ENCODE measurements at regions not wholly inside any gene's neighbourhood (a gene's known extent, or its start where the extent isn't known, plus 50 kb on each side); places are given as distances from the start of the nearest gene placed in this dataset.
"Not testable (repeated sequence)": the region's sequence is repeated elsewhere in the genome, so short reads cannot be mapped to it uniquely, and the experiment has no call there.

DNA sequence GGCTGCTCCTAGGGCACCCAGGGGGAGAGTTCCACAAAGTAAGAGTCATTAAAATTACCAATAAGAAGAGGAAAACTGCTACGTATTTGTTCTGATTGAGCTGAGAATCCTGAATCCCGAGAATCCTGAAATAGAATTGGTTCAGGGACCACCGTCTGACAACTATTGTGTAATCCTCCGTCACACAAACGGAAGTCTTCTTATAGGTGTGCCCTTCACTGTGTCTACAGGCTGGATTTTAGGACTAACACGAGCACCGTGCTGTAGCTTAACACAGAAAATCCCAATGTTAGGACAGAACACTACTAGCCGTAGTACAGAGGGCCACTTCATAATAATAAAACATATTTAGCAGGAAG lies 50.6 kb upstream of the RNF182 start:
- DNase-seq (ENCODE audit: low read depth in 2 of 2) = no peak

DNA sequence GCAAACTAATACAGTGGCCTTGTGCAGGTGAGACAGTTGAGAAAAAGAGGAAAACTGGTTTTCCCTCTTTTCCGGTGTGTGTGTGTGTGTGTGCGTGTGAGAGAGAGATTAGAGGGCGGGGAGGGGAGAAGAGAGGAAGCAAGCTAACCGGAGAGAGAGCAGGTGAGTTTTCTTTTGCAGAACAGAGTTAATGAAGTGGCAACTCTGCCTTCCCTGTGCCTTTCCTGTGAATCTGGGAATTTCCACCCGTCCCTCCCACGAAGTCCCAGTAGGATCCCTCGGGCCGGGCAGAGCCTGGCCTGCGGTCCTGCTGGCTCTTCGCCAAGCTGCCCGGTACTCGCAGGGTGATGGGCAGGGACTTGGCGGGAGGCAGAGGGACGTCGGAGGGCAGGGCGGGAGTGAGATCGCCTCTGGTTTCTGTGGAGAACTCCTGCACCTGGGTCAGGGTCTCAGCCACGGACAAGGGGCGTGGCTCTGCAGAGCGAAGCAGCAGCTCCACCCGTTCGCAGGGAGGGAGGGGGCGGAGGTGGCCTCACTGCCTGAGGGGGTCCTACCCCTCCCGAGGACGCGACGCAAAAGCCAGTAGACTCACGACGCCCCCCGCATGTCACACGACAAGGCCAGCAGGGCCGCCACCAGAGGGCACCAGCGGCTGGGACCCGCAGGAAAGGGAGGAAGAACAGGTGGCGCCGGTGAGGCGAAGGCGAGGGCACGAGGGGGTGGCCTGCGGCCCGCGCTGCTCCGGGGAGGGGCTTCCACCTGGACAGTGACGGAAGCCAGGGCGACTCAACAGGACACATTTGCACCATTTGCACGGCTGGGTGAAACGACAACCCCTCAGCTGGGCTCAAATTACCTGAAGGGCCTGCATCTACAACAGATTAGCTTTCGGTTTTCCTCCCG lies 51.2 kb upstream of the RNF182 start:
- peak; percentile 54 to 61 for DNase-seq (ENCODE audit: low read depth in 2 of 2)

DNA sequence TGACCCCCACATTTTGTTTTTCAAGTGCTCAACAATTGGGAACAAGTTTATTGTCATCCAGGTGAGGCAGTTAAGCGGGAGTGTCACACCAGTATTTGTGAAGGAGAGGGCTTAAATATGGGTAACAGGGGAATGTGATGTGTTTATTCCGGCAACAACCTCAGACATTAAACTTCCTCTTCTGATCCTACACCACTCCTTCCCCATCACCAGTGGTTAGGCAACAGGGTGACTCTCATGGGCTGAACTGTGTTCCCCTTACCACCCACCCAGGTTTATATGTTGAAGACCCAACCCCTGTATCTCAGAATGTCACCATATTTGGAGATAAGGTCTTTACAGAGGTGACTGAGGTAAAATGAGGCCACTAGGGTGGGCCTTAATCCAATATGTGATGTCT lies 52.1 kb upstream of the RNF182 start:
- DNase-seq (ENCODE audit: low read depth in 2 of 2) = no peak

DNA sequence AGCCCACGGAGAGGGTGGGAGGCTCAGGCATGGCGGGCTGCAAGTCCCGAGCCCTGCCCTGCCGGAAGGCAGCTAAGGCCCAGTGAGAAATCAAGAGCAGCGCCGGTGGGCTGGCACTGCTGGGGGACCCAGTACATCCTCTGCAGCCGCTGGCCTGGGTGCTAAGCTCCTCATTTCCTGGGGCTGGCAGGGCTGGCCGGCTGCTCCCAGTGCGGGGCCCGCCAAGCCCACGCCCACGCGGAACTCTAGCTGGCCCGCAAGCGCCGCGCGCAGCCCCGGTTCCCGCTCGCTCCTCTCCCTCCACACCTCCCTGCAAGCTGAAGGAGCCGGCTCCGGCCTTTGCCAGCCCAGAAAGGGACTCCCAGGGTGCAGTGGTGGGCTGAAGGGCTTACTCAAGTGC lies 52.7 kb upstream of the RNF182 start:
- not testable (repeated sequence) for DNase-seq (ENCODE audit: low read depth in 2 of 2)

GRCh38 chr6:13870214-13870830 lies 54.4 kb upstream of the RNF182 start:
- DNase-seq (ENCODE audit: low read depth in 2 of 2) = no peak

- no peak for DNase-seq (ENCODE audit: low read depth in 2 of 2)
These were observed 53.9 kb upstream of the MCUR1 start for GRCh38 chr6:13868236-13868635.

GRCh38 chr6:13866301-13866700 lies 51.9 kb upstream of the MCUR1 start:
- no peak for DNase-seq (ENCODE audit: low read depth in 2 of 2)

DNA sequence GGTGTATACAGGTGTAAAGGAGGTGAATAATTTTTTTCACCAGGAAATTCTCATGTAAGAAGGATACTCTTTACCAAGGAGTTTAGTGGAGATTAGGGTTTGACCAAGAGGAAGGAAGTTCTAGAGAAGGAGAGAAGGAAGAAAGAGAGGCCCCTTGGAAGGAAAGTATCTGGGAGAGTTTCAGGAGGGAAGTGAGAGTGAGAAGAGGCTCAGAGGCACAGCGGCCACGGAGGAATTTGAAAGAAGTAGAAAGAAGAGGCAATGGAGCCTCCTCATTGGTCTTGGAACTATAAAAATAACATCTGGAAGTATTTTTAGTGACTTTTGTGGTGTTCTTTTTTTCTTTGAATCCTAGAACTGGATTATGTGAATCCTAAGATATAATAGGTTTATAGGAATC lies 50.8 kb upstream of the MCUR1 start:
- no peak for DNase-seq (ENCODE audit: low read depth in 2 of 2)

DNA sequence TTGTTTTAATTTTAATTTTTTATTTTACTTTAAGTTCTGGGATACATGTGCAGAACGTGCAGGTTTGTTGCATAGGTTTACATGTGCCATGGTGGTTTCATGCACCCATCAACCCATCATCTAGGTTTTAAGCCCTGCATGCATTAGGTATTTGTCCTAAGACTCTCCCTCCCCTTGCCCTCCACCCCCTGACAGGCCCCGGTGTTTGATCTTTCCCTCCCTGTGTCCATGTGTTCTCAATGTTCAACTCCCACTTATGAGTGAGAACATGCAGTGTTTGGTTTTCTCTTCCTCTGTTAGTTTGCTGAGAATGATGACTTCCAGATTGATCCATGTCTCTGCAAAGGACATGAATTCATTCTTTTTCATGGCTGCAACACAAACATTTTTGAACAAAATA lies 50.3 kb upstream of the MCUR1 start:
- DNase-seq (ENCODE audit: low read depth in 2 of 2) = not testable (repeated sequence)
